Stimulated activated memory B cell treated with anti-CD40 and anti-IgM and Interleukin-4, amounts not matched to agents 10 μg/mL and 1 μg/mL and 100 μg/mL, for 72 hours (primary cell): ENCODE measurements at regions not wholly inside any gene's neighbourhood (a gene's known extent, or its start where the extent isn't known, plus 50 kb on each side); places are given as distances from the start of the nearest gene placed in this dataset.
"Not testable (repeated sequence)": the region's sequence is repeated elsewhere in the genome, so short reads cannot be mapped to it uniquely, and the experiment has no call there.

Source experiments
- ATAC-seq: fragments of 150-1000 bp; cut with Tn5 transposase; 2 replicates; pipeline ENCODE4 v1.10.0; 2021
- H3K27ac Mint-ChIP-seq: one replicate; pipeline ENCODE4 v1.8.0; 2022; ENCODE audit warnings: mild to moderate bottlenecking, mixed read lengths
- H3K27me3 Mint-ChIP-seq: one replicate; pipeline ENCODE4 v1.8.0; 2022; ENCODE audit warnings: mixed read lengths
- H3K36me3 Mint-ChIP-seq: one replicate; pipeline ENCODE4 v1.8.0; 2022; ENCODE audit warnings: mixed read lengths
- H3K4me1 Mint-ChIP-seq: one replicate; pipeline ENCODE4 v1.8.0; 2022; ENCODE audit warnings: mixed read lengths
- H3K4me3 Mint-ChIP-seq: one replicate; pipeline ENCODE4 v1.8.0; 2022; ENCODE audit warnings: mild to moderate bottlenecking, moderate library complexity, mixed read lengths
- H3K9me3 Mint-ChIP-seq: one replicate; pipeline ENCODE4 v1.8.0; 2022; ENCODE audit warnings: mixed read lengths

DNA sequence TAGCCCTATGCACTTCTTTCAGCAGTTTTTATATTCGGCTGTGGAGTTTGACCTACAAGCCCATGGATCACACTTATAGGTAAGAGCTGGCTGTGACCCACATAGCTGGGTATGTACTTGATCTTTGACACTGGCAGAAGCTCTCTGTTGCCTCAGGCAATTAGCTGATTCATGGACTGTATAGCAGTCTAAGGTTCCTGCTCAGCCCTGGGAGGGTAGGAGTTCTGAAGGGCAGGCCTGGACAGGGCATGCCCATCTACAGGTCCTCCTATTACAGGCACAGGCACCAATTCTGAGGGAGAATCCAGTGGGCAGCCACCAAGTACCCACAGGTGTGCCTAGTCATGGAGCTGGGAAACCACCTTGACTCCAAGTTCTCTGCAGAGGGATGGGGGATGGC, 301.8 kb upstream of the GALNT5 start:
- ATAC-seq = no peak
- Mint-ChIP-seq H3K4me3 (no peak overlapping the region), H3K27me3 (no peaks in the 10 kb centered on the region), H3K4me1 (no peaks in the 10 kb centered on the region), H3K36me3 (no peaks in the 10 kb centered on the region), H3K27ac (no peak overlapping the region), H3K9me3 (peaks cover 9% of the 10 kb centered on the region)

GRCh38 chr2:156956161-156956560, 301.3 kb upstream of the GALNT5 start:
- Mint-ChIP-seq H3K4me3 (no peak overlapping the region), H3K27ac (no peak overlapping the region), H3K9me3 (peaks cover 8% of the 10 kb centered on the region), H3K36me3 (no peaks in the 10 kb centered on the region), H3K27me3 (no peaks in the 10 kb centered on the region), H3K4me1 (no peaks in the 10 kb centered on the region)
- no peak for ATAC-seq

DNA sequence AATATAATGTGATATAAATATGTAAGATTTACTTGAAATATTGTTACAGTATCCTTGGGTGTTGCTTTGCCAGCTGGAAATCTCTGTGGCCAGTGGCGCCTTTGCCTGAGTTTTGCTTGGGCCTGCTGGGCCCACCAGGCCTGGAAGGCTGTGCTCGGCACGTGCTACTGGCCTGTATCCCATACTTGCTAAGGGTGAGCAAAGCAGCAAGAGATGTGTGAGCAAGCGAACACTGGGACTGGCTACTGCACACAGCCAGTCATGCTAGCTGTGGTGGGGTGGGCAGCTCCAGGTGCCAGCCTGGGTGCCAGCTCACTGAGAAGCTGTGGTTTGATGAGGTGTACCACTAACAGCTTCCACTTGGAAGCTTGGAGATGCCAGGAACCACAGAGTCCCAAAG, 299.1 kb upstream of the GALNT5 start:
- Mint-ChIP-seq H3K27me3 (no peaks in the 10 kb centered on the region), H3K4me1 (no peaks in the 10 kb centered on the region), H3K9me3 (peaks cover 1% of the 10 kb centered on the region), H3K36me3 (no peaks in the 10 kb centered on the region), H3K4me3 (no peak overlapping the region), H3K27ac (no peak overlapping the region)
- no peak for ATAC-seq

DNA sequence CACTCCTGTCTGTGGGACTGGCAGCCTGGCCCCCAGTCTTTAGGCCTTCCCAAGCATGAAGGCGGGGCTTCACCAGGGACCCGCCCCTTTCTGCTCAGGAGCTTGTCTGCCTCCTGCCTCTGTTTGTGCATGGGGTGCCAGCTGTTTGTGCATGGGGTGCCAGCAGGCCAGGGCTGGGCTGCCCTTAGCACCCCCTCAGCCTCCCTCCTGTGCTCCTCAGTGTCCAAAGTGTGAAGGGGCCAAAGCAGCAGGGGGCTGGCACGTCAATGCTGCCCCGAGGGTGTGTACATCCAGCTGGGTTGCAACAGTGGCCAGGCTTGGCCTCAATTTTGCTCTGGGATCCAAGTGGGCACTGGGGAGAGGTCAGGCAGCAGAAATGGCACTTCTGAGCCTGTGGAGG, 298.0 kb upstream of the GALNT5 start:
- no peaks in the 10 kb centered on the region for H3K4me1 Mint-ChIP-seq
- H3K4me3 Mint-ChIP-seq = no peak overlapping the region
- no peaks in the 10 kb centered on the region for H3K36me3 Mint-ChIP-seq
- no peak for ATAC-seq
- no peaks in the 10 kb centered on the region for H3K27me3 Mint-ChIP-seq
- no peaks in the 10 kb centered on the region for H3K9me3 Mint-ChIP-seq
- no peak overlapping the region for H3K27ac Mint-ChIP-seq

- H3K9me3 Mint-ChIP-seq = no peaks in the 10 kb centered on the region
- no peak for ATAC-seq
- no peak overlapping the region for H3K4me3 Mint-ChIP-seq
- H3K36me3 Mint-ChIP-seq = no peaks in the 10 kb centered on the region
- H3K27me3 Mint-ChIP-seq = no peaks in the 10 kb centered on the region
- no peaks in the 10 kb centered on the region for H3K4me1 Mint-ChIP-seq
- H3K27ac Mint-ChIP-seq = no peak overlapping the region
Measured at GRCh38 chr2:156982615-156983014, 274.9 kb upstream of the GALNT5 start.

GRCh38 chr2:156986339-156986988, 271.0 kb upstream of the GALNT5 start:
- H3K27me3 Mint-ChIP-seq = no peaks in the 10 kb centered on the region
- no peaks in the 10 kb centered on the region for H3K4me1 Mint-ChIP-seq
- H3K27ac Mint-ChIP-seq = no peak overlapping the region
- H3K4me3 Mint-ChIP-seq = no peak overlapping the region
- H3K36me3 Mint-ChIP-seq = no peaks in the 10 kb centered on the region
- H3K9me3 Mint-ChIP-seq = no peaks in the 10 kb centered on the region
- no peak for ATAC-seq

GRCh38 chr2:156999661-157000060, 257.8 kb upstream of the GALNT5 start:
- Mint-ChIP-seq H3K4me3 (no peak overlapping the region), H3K27me3 (no peaks in the 10 kb centered on the region), H3K4me1 (no peaks in the 10 kb centered on the region)

GRCh38 chr2:157004789-157005188, 252.7 kb upstream of the GALNT5 start:
- ATAC-seq = no peak
- Mint-ChIP-seq H3K4me1 (no peaks in the 10 kb centered on the region), H3K27ac (no peak overlapping the region), H3K4me3 (no peak overlapping the region), H3K36me3 (no peaks in the 10 kb centered on the region), H3K27me3 (no peaks in the 10 kb centered on the region), H3K9me3 (peaks cover 8% of the 10 kb centered on the region)

More at GRCh38 chr2:156999661-157000060, 257.8 kb upstream of the GALNT5 start:
- Mint-ChIP-seq H3K27ac (no peak overlapping the region), H3K9me3 (peaks cover 8% of the 10 kb centered on the region), H3K36me3 (no peaks in the 10 kb centered on the region)
- no peak for ATAC-seq

- Mint-ChIP-seq H3K4me1 (no peaks in the 10 kb centered on the region), H3K9me3 (no peaks in the 10 kb centered on the region), H3K4me3 (no peak overlapping the region), H3K27me3 (no peaks in the 10 kb centered on the region), H3K36me3 (no peaks in the 10 kb centered on the region), H3K27ac (no peak overlapping the region)
- no peak for ATAC-seq
Measured at GRCh38 chr2:157015015-157015575, 242.4 kb upstream of the GALNT5 start.

DNA sequence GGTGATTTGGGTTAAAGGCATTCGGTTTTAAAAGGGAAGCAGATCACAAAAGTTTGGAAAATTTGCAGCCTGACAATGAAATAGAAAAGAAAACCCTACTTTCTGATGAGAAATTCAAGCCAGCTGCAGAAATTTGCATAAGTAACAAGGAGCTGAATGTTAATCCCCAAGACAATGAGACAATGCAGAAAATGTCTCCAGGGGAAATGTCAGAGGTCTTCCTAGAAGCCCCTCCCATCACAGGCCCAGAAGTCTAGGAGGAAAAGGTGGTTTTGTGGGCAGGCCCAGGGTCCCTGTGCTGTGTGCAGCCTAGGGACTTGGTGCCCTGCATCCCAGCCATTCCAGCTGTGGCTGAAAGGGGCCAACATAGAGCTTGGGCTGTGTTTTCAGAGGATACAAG, 234.2 kb upstream of the GALNT5 start:
- not testable (repeated sequence) for H3K4me3 Mint-ChIP-seq, H3K27me3 Mint-ChIP-seq, ATAC-seq, H3K36me3 Mint-ChIP-seq, H3K27ac Mint-ChIP-seq, H3K9me3 Mint-ChIP-seq, H3K4me1 Mint-ChIP-seq

DNA sequence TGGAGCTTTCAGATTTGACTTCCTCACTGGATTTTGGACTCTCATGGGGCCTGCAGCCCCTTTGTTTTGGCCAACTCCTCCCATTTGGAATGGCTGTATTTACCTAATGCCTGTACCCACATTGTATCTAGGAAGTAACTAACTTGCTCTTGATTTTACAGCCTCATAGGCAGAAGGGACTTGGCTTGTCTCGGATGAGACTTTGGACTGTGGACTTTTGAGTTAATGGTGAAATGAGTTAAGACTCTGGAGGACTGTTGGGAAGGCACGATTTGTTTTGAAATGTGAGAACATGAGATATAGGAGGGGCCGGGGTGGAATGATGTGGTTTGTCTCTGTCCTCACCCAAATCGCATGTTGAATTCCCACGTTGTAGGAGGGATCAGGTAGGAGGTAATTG, 233.4 kb upstream of the GALNT5 start:
- Mint-ChIP-seq H3K27me3 (no peaks in the 10 kb centered on the region), H3K9me3 (peaks cover 2% of the 10 kb centered on the region), H3K27ac (no peak overlapping the region), H3K4me3 (no peak overlapping the region), H3K36me3 (no peaks in the 10 kb centered on the region), H3K4me1 (no peaks in the 10 kb centered on the region)
- no peak for ATAC-seq

DNA sequence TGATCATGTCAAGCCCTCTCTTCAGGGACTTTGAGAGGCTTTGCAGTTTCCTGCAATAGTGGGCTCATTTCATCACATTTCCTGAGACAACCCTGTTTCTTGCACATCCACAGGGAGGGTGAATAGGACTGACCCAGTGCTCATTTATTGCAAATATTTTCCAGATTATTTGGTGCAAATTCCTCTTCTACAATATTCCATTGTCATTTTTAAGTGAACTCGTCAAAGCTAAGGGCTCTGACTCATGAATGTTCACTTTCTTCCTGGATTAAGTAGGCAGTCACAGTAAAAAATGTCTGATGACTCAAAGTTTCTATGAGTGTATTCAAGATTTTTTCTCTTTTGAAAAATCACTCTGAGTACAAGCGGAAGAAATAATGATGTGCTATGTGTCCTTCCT, 225.5 kb upstream of the GALNT5 start:
- Mint-ChIP-seq H3K4me3 (no peak overlapping the region), H3K4me1 (no peaks in the 10 kb centered on the region), H3K36me3 (no peaks in the 10 kb centered on the region), H3K27me3 (no peaks in the 10 kb centered on the region), H3K27ac (no peak overlapping the region), H3K9me3 (no peaks in the 10 kb centered on the region)
- ATAC-seq = no peak

GRCh38 chr2:157036726-157037125, 220.8 kb upstream of the GALNT5 start:
- ATAC-seq = no peak
- Mint-ChIP-seq H3K27ac (no peak overlapping the region), H3K27me3 (no peaks in the 10 kb centered on the region), H3K4me3 (no peak overlapping the region), H3K9me3 (no peaks in the 10 kb centered on the region), H3K36me3 (no peaks in the 10 kb centered on the region), H3K4me1 (no peaks in the 10 kb centered on the region)

- no peaks in the 10 kb centered on the region for H3K27me3 Mint-ChIP-seq
- H3K4me3 Mint-ChIP-seq = no peak overlapping the region
- no peak overlapping the region for H3K27ac Mint-ChIP-seq
- H3K36me3 Mint-ChIP-seq = no peaks in the 10 kb centered on the region
- ATAC-seq = no peak
- no peaks in the 10 kb centered on the region for H3K4me1 Mint-ChIP-seq
- H3K9me3 Mint-ChIP-seq = no peaks in the 10 kb centered on the region
Measured at GRCh38 chr2:157043786-157044185, 213.7 kb upstream of the GALNT5 start.

DNA sequence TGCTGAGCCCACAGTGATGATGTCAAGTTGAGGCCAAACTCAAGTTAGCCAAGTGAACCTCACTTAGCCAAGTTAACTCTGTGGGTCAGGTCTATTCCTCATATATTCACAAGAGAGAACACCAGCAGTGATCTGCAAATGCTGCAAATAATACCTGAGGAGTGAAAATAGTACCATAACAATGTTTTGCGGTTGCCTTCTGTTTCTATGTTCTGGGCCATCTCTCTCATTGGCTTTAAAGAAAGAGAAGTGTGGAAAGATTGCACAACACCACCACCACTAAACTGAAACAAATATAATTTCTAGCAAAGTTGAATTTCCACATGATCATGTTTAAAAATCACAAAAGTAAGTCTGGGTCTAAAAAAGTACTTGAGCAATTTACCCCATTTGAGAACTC, 211.1 kb upstream of the GALNT5 start:
- no peaks in the 10 kb centered on the region for H3K36me3 Mint-ChIP-seq

GRCh38 chr2:157052685-157053224, 204.8 kb upstream of the GALNT5 start:
- Mint-ChIP-seq H3K9me3 (no peaks in the 10 kb centered on the region), H3K27me3 (no peaks in the 10 kb centered on the region), H3K27ac (no peak overlapping the region), H3K4me3 (no peak overlapping the region), H3K4me1 (no peaks in the 10 kb centered on the region), H3K36me3 (no peaks in the 10 kb centered on the region)
- ATAC-seq = peak; percentile 20

More for the DNA sequence above, 211.1 kb upstream of the GALNT5 start:
- Mint-ChIP-seq H3K27ac (no peak overlapping the region), H3K27me3 (no peaks in the 10 kb centered on the region), H3K9me3 (no peaks in the 10 kb centered on the region), H3K4me3 (no peak overlapping the region), H3K4me1 (no peaks in the 10 kb centered on the region)
- ATAC-seq = no peak
